Activated CD8-positive, alpha-beta memory T cell treated with anti-CD3 and anti-CD28 coated beads, Interleukin-2, amount 50 U/mL, for 24 hours (primary cell): ENCODE measurements at regions not wholly inside any gene's neighbourhood (a gene's known extent, or its start where the extent isn't known, plus 50 kb on each side); places are given as distances from the start of the nearest gene placed in this dataset.

Source experiments
- DNase-seq: peaks from one replicate; pipeline ENCODE4 v3.0.0-alpha.2; 2020; ENCODE audit errors: extremely low read depth

GRCh38 chr1:101086783-101087182, 61.2 kb upstream of the DPH5 start:
- no peak for DNase-seq

DNA sequence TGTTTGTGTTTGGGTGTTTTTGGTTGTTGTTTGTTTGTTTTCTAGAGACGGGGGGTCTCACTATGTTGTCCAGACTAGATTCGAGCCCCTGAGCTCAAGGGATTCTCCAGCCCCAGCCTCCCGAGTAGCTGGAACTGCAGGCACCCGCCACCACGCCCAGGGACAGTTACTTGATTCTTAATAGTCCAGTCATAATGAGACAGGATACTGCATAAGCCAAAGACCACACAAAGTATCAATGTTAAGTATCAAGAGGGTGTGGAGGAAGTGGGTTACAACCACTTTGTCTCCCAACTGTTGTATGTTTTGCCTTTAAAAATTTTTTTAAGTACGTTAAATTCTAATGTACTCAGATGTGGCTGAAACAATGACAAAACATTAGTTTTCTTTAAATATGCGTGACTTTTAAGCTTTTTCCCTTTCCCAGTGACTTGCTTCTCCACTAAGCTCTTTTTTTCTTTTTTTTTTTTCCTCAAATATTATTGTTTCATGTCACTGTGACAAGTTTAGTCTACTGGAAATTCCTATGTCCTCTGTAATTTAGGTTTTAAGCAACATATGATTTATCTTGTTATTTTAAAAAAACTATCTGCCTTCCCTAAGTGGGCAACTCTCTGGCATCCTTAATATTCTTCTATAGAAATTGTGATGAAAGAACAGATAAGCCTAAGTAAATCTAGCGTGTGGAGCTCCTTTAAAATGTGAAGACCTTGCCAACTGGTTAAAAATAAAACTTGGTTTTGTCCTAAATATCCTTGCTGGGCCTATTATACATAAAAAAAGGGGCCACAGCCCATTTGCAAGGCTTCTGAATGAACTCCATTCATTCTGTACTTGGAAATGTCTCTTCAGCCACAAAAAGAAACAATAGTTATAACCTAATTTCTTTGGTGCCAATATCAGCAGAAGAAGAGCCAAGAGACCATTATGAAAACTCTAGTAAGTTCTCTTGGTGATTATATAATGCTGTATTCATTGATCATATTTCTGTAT, 56.2 kb upstream of the DPH5 start:
- DNase-seq, result no peak

- no peak for DNase-seq
Observed at GRCh38 chr1:101080859-101081258, 55.3 kb upstream of the DPH5 start.

GRCh38 chr1:101079341-101079740, 53.8 kb upstream of the DPH5 start:
- DNase-seq, result no peak

GRCh38 chr1:101077849-101078248, 52.3 kb upstream of the DPH5 start:
- no peak for DNase-seq

DNA sequence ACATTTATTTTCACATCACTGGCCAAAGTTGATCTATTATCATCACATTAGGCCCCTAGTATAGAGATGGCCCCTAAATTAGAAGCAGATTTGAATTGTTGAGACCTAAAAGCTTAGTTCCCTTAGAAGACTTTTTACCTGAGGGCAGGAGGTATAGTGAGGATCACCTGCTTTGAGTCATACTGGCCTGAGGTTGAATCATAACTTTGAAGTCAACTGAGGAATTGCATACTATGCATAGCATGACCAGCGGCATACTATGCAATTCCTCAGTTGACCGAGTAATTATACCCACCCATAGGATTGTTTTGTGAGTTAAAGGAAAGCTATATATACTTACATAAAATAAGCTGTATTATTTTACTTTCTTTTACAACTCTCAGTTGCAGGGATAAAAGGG, 50.3 kb upstream of the DPH5 start:
- no peak for DNase-seq
